ENCODE measurements at regions not wholly inside any gene's neighbourhood (a gene's known extent, or its start where the extent isn't known, plus 50 kb on each side); places are given as distances from the start of the nearest gene placed in this dataset.
"Not testable (repeated sequence)": the region's sequence is repeated elsewhere in the genome, so short reads cannot be mapped to it uniquely, and the experiment has no call there.

- DNase-seq (ENCODE audit: low spot score), result no peak
Observed at GRCh38 chr16:80254970-80255369, 285.8 kb upstream of the DYNLRB2 start.

GRCh38 chr16:80253741-80254140 lies 287.1 kb upstream of the DYNLRB2 start:
- DNase-seq (ENCODE audit: low spot score), result no peak

- no peak for DNase-seq (ENCODE audit: low spot score)
Observed at GRCh38 chr16:80250381-80250780, 290.4 kb upstream of the DYNLRB2 start.

GRCh38 chr16:80243303-80243702 lies 297.5 kb upstream of the DYNLRB2 start:
- DNase-seq (ENCODE audit: low spot score), result not testable (repeated sequence)

- not testable (repeated sequence) for DNase-seq (ENCODE audit: low spot score)
Observed at GRCh38 chr16:80242279-80242678, 298.5 kb upstream of the DYNLRB2 start.

- no peak for DNase-seq (ENCODE audit: low spot score)
Observed at GRCh38 chr16:80233097-80233835, 307.5 kb upstream of the DYNLRB2 start.

- DNase-seq (ENCODE audit: low spot score), result no peak
Observed at GRCh38 chr16:80231888-80232287, 308.9 kb upstream of the DYNLRB2 start.

- DNase-seq (ENCODE audit: low spot score), result no peak
Observed at GRCh38 chr16:80231121-80231520, 309.7 kb upstream of the DYNLRB2 start.

- DNase-seq (ENCODE audit: low spot score), result no peak
Observed at GRCh38 chr16:80230328-80231120, 310.3 kb upstream of the DYNLRB2 start.

- DNase-seq (ENCODE audit: low spot score), result no peak
Observed at GRCh38 chr16:80226499-80226898, 314.3 kb upstream of the DYNLRB2 start.

- no peak for DNase-seq (ENCODE audit: low spot score)
Observed at GRCh38 chr16:80210787-80211186, 330.0 kb upstream of the DYNLRB2 start.

- no peak for DNase-seq (ENCODE audit: low spot score)
Observed at GRCh38 chr16:80208743-80209142, 332.1 kb upstream of the DYNLRB2 start.

GRCh38 chr16:80208015-80208414 lies 332.8 kb upstream of the DYNLRB2 start:
- no peak for DNase-seq (ENCODE audit: low spot score)

- DNase-seq (ENCODE audit: low spot score), result no peak
Observed at GRCh38 chr16:80203821-80204220, 337.0 kb upstream of the DYNLRB2 start.

GRCh38 chr16:80202831-80203413 lies 337.9 kb upstream of the DYNLRB2 start:
- DNase-seq (ENCODE audit: low spot score), result no peak

GRCh38 chr16:80200079-80200478 lies 340.7 kb upstream of the DYNLRB2 start:
- DNase-seq (ENCODE audit: low spot score), result no peak

- no peak for DNase-seq (ENCODE audit: low spot score)
Observed at GRCh38 chr16:80199614-80200013, 341.2 kb upstream of the DYNLRB2 start.

GRCh38 chr16:80198311-80199299 lies 342.2 kb upstream of the DYNLRB2 start:
- DNase-seq (ENCODE audit: low spot score), result no peak

GRCh38 chr16:80197741-80198201 lies 343.0 kb upstream of the DYNLRB2 start:
- no peak for DNase-seq (ENCODE audit: low spot score)

- DNase-seq (ENCODE audit: low spot score), result no peak
Observed at GRCh38 chr16:80191928-80192327, 348.9 kb upstream of the DYNLRB2 start.

- no peak for DNase-seq (ENCODE audit: low spot score)
Observed at GRCh38 chr16:80189476-80190175, 351.2 kb upstream of the DYNLRB2 start.

Data from D341Med (cell line).